ENCODE measurements at regions not wholly inside any gene's neighbourhood (a gene's known extent, or its start where the extent isn't known, plus 50 kb on each side); places are given as distances from the start of the nearest gene placed in this dataset.
A peak's percentile ranks its signal among the peaks of the same experiment; 100 is the strongest.

GRCh38 chr9:109574061-109574882 is 76.2 kb upstream of the PTPN3 start:
- H3K4me3 ChIP-seq (ENCODE audit: low read length) = no peak overlapping the region
- H3K4me1 ChIP-seq (ENCODE audit: control insufficient read depth, insufficient read depth, low read length) = no peaks in the 10 kb centered on the region
- no peak overlapping the region for H3K27ac ChIP-seq (ENCODE audit: low read length)
- 0% methylated on average over 2 of the region's 2 CpGs for WGBS (ENCODE audit: insufficient coverage, low lambda C conversion rate)
- H3K27me3 ChIP-seq (ENCODE audit: control insufficient read depth, insufficient read depth, low read length) = no peaks in the 10 kb centered on the region
- peak; percentile 19 to 25 for DNase-seq
- H3K9me3 ChIP-seq (ENCODE audit: control insufficient read depth, low read depth, low read length) = no peaks in the 10 kb centered on the region
- no peaks in the 10 kb centered on the region for H3K36me3 ChIP-seq (ENCODE audit: control insufficient read depth, insufficient read depth, low read length)

DNA sequence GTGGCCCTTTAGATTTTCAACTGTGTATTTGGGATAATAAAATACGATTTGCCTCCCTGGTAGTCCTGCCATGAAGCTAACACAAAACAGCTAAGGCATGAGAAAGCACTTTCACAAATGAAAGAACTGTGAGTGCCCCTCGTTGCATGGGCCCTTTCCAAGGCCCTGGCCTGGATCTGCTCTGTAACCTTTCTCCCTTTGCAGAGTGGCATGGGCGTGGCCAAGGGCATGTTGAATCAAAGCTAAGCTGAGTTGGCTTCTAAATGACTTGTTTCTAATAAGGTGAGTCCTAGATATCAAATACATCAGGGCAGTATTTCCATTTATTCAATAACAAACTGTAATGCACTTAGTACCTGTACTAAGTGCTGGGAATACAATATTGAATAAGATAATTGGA is 78.7 kb upstream of the PTPN3 start:
- Histone ChIP-seq H3K4me3 (ENCODE audit: low read length) (no peak overlapping the region), H3K36me3 (ENCODE audit: control insufficient read depth, insufficient read depth, low read length) (no peaks in the 10 kb centered on the region), H3K9me3 (ENCODE audit: control insufficient read depth, low read depth, low read length) (no peaks in the 10 kb centered on the region), H3K27me3 (ENCODE audit: control insufficient read depth, insufficient read depth, low read length) (no peaks in the 10 kb centered on the region), H3K4me1 (ENCODE audit: control insufficient read depth, insufficient read depth, low read length) (no peaks in the 10 kb centered on the region), H3K27ac (ENCODE audit: low read length) (no peak overlapping the region)
- no peak for DNase-seq
- WGBS (ENCODE audit: insufficient coverage, low lambda C conversion rate) = no CpG with 5 or more reads among the region's 3 CpGs

DNA sequence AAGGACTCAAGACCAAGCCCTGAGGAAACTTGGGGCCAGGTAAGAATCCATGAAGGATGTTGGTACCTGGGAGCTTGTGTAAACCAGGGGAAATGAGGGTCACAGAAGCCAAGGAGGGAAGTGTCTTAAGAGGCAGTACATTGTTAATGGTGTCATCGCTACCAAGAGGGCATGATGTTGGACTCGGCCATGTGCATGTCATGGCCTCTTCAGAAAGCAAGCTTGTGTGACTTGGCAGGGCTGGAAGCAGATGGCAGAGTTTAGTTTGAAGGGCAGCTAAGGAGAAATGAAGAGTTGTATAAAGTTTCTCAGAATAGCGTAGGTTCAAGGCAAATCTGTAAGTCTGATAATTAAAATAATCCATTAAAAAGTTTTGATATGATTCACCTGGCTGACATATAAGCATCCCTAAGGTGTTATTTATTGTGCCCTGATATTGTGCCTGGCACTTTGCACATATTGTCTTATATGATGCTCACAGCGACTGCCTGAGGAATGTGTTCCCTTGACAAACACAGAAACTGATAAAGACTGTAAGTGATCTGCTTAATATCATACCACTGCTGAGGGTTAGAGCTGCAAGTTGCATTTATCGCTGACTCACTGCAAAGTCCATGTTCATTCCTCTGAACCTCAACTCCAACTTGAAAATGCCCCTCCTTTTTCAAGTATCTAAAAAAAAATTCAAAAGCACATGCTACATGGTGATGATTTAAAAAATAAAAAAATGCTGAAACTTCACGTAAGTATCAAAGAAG is 81.3 kb upstream of the PTPN3 start:
- H3K27ac ChIP-seq (ENCODE audit: low read length) = no peak overlapping the region

DNA sequence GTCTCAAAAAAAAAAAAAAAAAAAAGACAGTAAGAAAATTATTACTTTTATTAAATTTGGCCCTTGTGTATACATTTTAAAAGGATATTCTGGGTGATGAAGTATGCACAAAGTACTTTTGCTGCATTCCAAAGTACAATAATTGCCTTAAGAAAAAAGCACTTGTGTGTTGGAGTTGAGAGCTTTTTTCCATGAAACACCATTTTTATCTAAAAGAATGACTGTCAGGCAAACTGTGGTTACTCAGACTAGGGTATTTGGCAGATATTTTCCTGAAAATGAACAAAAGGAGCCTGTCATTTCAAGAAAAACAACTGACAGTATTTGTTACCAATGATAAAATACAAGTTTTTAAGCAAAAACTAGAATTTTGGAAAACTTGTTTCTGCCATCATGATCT is 84.3 kb upstream of the PTPN3 start:
- no peak for DNase-seq
- no peaks in the 10 kb centered on the region for H3K27me3 ChIP-seq (ENCODE audit: control insufficient read depth, insufficient read depth, low read length)
- H3K27ac ChIP-seq (ENCODE audit: low read length) = no peak overlapping the region
- H3K9me3 ChIP-seq (ENCODE audit: control insufficient read depth, low read depth, low read length) = no peaks in the 10 kb centered on the region
- H3K4me3 ChIP-seq (ENCODE audit: low read length) = no peak overlapping the region
- no peaks in the 10 kb centered on the region for H3K4me1 ChIP-seq (ENCODE audit: control insufficient read depth, insufficient read depth, low read length)
- H3K36me3 ChIP-seq (ENCODE audit: control insufficient read depth, insufficient read depth, low read length) = no peaks in the 10 kb centered on the region

More for the DNA sequence above, 81.3 kb upstream of the PTPN3 start:
- DNase-seq = no peak
- Histone ChIP-seq H3K27me3 (ENCODE audit: control insufficient read depth, insufficient read depth, low read length) (no peaks in the 10 kb centered on the region), H3K4me1 (ENCODE audit: control insufficient read depth, insufficient read depth, low read length) (no peaks in the 10 kb centered on the region), H3K9me3 (ENCODE audit: control insufficient read depth, low read depth, low read length) (no peaks in the 10 kb centered on the region), H3K36me3 (ENCODE audit: control insufficient read depth, insufficient read depth, low read length) (no peaks in the 10 kb centered on the region), H3K4me3 (ENCODE audit: low read length) (no peak overlapping the region)
- WGBS (ENCODE audit: insufficient coverage, low lambda C conversion rate) = 93% methylated on average over 2 of the region's 6 CpGs

DNA sequence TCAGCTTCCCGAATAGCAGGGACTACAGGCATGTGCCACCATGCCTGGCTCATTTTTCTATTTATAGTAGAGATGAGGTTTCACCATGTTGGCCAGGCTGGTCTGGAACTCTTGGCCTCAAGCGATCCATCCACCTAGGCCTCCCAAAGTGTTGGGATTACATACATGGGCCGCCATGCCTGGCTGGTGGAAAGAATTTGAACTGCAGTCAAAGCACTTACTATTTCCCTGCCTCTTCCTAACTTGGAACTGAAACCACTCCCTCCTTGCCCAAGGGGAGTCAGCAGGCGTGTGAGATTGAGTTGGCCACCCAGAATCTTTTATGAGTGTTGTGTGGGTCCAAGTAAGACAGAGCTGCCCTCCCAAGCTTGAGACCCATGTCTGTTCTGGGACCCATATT is 86.1 kb upstream of the PTPN3 start:
- no peak overlapping the region for H3K4me3 ChIP-seq (ENCODE audit: low read length)
- no peaks in the 10 kb centered on the region for H3K4me1 ChIP-seq (ENCODE audit: control insufficient read depth, insufficient read depth, low read length)
- H3K9me3 ChIP-seq (ENCODE audit: control insufficient read depth, low read depth, low read length) = no peaks in the 10 kb centered on the region
- no peak for DNase-seq
- H3K27ac ChIP-seq (ENCODE audit: low read length) = no peak overlapping the region
- WGBS (ENCODE audit: insufficient coverage, low lambda C conversion rate) = no CpG with 5 or more reads among the region's 4 CpGs
- no peaks in the 10 kb centered on the region for H3K27me3 ChIP-seq (ENCODE audit: control insufficient read depth, insufficient read depth, low read length)
- H3K36me3 ChIP-seq (ENCODE audit: control insufficient read depth, insufficient read depth, low read length) = no peaks in the 10 kb centered on the region

DNA sequence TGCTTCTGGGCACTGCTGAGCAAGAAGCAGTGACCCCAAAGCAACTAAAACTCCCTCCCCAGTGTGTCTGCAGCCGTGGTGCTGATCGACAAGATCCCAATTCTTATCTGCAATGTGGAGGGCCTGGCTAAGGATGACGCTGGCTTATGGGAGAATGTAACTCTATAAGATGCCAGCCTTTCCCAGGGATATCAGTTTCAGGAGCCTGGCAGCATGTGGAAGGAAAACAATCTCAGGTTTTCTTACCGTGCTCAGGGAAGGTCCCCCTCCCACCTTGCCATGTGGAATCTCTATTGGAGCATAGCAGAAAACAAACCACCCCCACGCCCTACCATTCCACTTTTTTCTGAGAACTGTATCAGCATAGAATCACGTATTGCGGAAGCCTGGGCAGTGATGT is 87.7 kb upstream of the PTPN3 start:
- H3K4me1 ChIP-seq (ENCODE audit: control insufficient read depth, insufficient read depth, low read length) = no peaks in the 10 kb centered on the region
- H3K27ac ChIP-seq (ENCODE audit: low read length) = no peak overlapping the region
- no peaks in the 10 kb centered on the region for H3K36me3 ChIP-seq (ENCODE audit: control insufficient read depth, insufficient read depth, low read length)
- H3K4me3 ChIP-seq (ENCODE audit: low read length) = no peak overlapping the region
- H3K9me3 ChIP-seq (ENCODE audit: control insufficient read depth, low read depth, low read length) = no peaks in the 10 kb centered on the region
- no peaks in the 10 kb centered on the region for H3K27me3 ChIP-seq (ENCODE audit: control insufficient read depth, insufficient read depth, low read length)
- DNase-seq = no peak
- WGBS (ENCODE audit: insufficient coverage, low lambda C conversion rate) = no CpG with 5 or more reads among the region's 7 CpGs

- H3K9me3 ChIP-seq (ENCODE audit: control insufficient read depth, low read depth, low read length) = no peaks in the 10 kb centered on the region
- no peak for DNase-seq
- no peak overlapping the region for H3K27ac ChIP-seq (ENCODE audit: low read length)
- no peaks in the 10 kb centered on the region for H3K4me1 ChIP-seq (ENCODE audit: control insufficient read depth, insufficient read depth, low read length)
- H3K4me3 ChIP-seq (ENCODE audit: low read length) = no peak overlapping the region
- no peaks in the 10 kb centered on the region for H3K27me3 ChIP-seq (ENCODE audit: control insufficient read depth, insufficient read depth, low read length)
- WGBS (ENCODE audit: insufficient coverage, low lambda C conversion rate) = 100% methylated on average over 1 of the region's 4 CpGs
- no peaks in the 10 kb centered on the region for H3K36me3 ChIP-seq (ENCODE audit: control insufficient read depth, insufficient read depth, low read length)
These were observed 88.9 kb upstream of the PTPN3 start for GRCh38 chr9:109586993-109587392.

DNA sequence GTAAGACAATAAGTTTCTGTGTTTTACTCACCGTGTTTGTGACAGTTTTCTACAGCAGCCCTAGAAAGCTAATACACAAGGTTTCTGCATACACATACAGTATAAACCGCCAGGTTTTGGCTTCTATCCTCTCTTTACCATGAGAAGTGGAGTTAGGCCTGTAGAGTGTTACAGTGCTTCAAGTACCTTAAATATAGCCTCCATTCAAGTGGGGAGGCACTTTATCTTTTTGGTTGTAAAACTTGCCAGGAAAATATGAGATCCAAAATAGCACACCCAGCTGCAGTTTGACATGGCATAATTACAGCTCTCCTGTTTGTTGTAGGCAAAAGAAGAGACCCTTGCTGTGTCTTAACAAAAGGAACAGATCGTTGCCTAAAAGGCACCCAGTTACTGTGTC is 90.3 kb upstream of the PTPN3 start:
- no peaks in the 10 kb centered on the region for H3K36me3 ChIP-seq (ENCODE audit: control insufficient read depth, insufficient read depth, low read length)
- H3K27me3 ChIP-seq (ENCODE audit: control insufficient read depth, insufficient read depth, low read length) = no peaks in the 10 kb centered on the region
- DNase-seq = no peak
- WGBS (ENCODE audit: insufficient coverage, low lambda C conversion rate) = 100% methylated on average over 1 of the region's 3 CpGs
- no peaks in the 10 kb centered on the region for H3K9me3 ChIP-seq (ENCODE audit: control insufficient read depth, low read depth, low read length)
- no peak overlapping the region for H3K27ac ChIP-seq (ENCODE audit: low read length)
- no peaks in the 10 kb centered on the region for H3K4me1 ChIP-seq (ENCODE audit: control insufficient read depth, insufficient read depth, low read length)
- no peak overlapping the region for H3K4me3 ChIP-seq (ENCODE audit: low read length)

DNA sequence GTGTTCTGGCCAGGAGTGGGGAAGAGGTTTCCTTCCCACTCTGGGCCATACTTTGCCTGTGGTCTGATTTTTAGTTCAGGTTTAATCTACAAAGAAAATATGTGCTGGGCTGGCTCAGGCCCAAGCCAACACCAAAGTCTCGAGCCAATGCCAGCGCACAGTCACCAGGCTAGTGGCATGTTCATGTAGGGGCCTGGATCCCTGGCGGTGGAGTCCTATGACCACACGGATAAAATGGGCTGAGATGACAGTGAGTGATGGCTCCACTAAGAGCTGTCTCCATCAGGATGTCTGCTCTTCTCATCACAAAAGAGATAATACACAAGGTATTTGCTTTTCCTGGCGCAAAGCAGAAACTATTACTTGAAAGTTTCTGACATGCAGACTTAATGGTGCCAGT is 92.9 kb upstream of the PTPN3 start:
- Histone ChIP-seq H3K4me3 (ENCODE audit: low read length) (no peak overlapping the region), H3K27me3 (ENCODE audit: control insufficient read depth, insufficient read depth, low read length) (no peaks in the 10 kb centered on the region), H3K27ac (ENCODE audit: low read length) (no peak overlapping the region), H3K36me3 (ENCODE audit: control insufficient read depth, insufficient read depth, low read length) (no peaks in the 10 kb centered on the region), H3K9me3 (ENCODE audit: control insufficient read depth, low read depth, low read length) (no peaks in the 10 kb centered on the region), H3K4me1 (ENCODE audit: control insufficient read depth, insufficient read depth, low read length) (no peaks in the 10 kb centered on the region)
- DNase-seq = no peak
- WGBS (ENCODE audit: insufficient coverage, low lambda C conversion rate) = no CpG with 5 or more reads among the region's 5 CpGs

DNA sequence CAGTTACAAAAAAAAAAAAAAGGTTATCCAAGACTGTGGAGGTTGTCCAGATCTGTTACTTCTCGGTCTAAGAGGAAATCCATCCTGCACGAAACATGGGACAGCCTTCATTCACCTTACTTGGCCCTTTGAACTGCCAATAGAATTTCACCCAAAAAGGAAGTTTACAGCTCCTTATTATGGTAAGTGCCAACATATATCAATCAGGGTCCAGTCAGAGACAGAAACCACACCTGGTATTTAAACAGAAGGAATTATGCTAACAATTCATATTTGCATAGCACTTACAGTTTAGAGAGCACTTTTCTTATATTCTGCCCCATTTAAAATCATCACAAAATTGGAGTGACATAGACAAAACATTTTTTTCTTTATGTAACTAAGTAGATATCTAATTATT is 93.6 kb upstream of the PTPN3 start:
- Histone ChIP-seq H3K9me3 (ENCODE audit: control insufficient read depth, low read depth, low read length) (no peaks in the 10 kb centered on the region), H3K4me3 (ENCODE audit: low read length) (no peak overlapping the region), H3K27ac (ENCODE audit: low read length) (no peak overlapping the region), H3K27me3 (ENCODE audit: control insufficient read depth, insufficient read depth, low read length) (no peaks in the 10 kb centered on the region), H3K4me1 (ENCODE audit: control insufficient read depth, insufficient read depth, low read length) (no peaks in the 10 kb centered on the region), H3K36me3 (ENCODE audit: control insufficient read depth, insufficient read depth, low read length) (no peaks in the 10 kb centered on the region)
- no peak for DNase-seq
- 83% methylated on average over 2 of the region's 2 CpGs for WGBS (ENCODE audit: insufficient coverage, low lambda C conversion rate)

- no peak overlapping the region for H3K4me3 ChIP-seq (ENCODE audit: low read length)
- DNase-seq = no peak
- no peaks in the 10 kb centered on the region for H3K4me1 ChIP-seq (ENCODE audit: control insufficient read depth, insufficient read depth, low read length)
- H3K27me3 ChIP-seq (ENCODE audit: control insufficient read depth, insufficient read depth, low read length) = no peaks in the 10 kb centered on the region
- no peaks in the 10 kb centered on the region for H3K36me3 ChIP-seq (ENCODE audit: control insufficient read depth, insufficient read depth, low read length)
- WGBS (ENCODE audit: insufficient coverage, low lambda C conversion rate) = no CpG with 5 or more reads among the region's 5 CpGs
- H3K9me3 ChIP-seq (ENCODE audit: control insufficient read depth, low read depth, low read length) = no peaks in the 10 kb centered on the region
- no peak overlapping the region for H3K27ac ChIP-seq (ENCODE audit: low read length)
These were observed 95.5 kb upstream of the PTPN3 start for GRCh38 chr9:109593612-109594011.
